ENCODE measurements at regions not wholly inside any gene's neighbourhood (a gene's known extent, or its start where the extent isn't known, plus 50 kb on each side); places are given as distances from the start of the nearest gene placed in this dataset.

GRCh38 chr2:17208511-17208910 is 309.7 kb downstream of the RAD51AP2 start:
- TF ChIP-seq POLR2AphosphoS5 (IDR thresholded peaks at IDR 0.05; ENCODE audit: low read depth, low read length) = no peak
- no peak for TF ChIP-seq SPI1 (IDR thresholded peaks at IDR 0.05; ENCODE audit: low read depth, low read length)
- no peak for TF ChIP-seq POLR2A (IDR thresholded peaks at IDR 0.05; ENCODE audit: low read depth, low read length)
- TF ChIP-seq TAF1 (IDR thresholded peaks at IDR 0.05; ENCODE audit: low read depth, low read length) = no peak
